AG04449 (cell line): ENCODE measurements at regions not wholly inside any gene's neighbourhood (a gene's known extent, or its start where the extent isn't known, plus 50 kb on each side); places are given as distances from the start of the nearest gene placed in this dataset.
"Not testable (repeated sequence)": the region's sequence is repeated elsewhere in the genome, so short reads cannot be mapped to it uniquely, and the experiment has no call there.

ENCODE experiments used
- CTCF ChIA-PET: fragments of 350-600 bp; formaldehyde crosslinking; extraction: SDS; loops from one replicate; lab custom pipeline; 2021; ENCODE audit warnings: antibody characterized with exemption; lab: Yijun Ruan, JAX
- POLR2A ChIA-PET: fragments of 400-600, 350-600 bp; formaldehyde crosslinking; extraction: SDS; loops from one replicate; lab custom pipeline; 2020; ENCODE audit warnings: antibody characterized with exemption, inconsistent platforms; lab: Yijun Ruan, JAX
- DNase-seq: peaks from one replicate; pipeline ENCODE4 v3.0.0-alpha.2; 2010; ENCODE audit warnings: low read depth, low spot score
- H3K4me3 ChIP-seq: 2 replicates; pipeline ENCODE4 v1.5.1; 2011; ENCODE audit warnings: low read depth, mild to moderate bottlenecking, control low read depth, low read length

DNA sequence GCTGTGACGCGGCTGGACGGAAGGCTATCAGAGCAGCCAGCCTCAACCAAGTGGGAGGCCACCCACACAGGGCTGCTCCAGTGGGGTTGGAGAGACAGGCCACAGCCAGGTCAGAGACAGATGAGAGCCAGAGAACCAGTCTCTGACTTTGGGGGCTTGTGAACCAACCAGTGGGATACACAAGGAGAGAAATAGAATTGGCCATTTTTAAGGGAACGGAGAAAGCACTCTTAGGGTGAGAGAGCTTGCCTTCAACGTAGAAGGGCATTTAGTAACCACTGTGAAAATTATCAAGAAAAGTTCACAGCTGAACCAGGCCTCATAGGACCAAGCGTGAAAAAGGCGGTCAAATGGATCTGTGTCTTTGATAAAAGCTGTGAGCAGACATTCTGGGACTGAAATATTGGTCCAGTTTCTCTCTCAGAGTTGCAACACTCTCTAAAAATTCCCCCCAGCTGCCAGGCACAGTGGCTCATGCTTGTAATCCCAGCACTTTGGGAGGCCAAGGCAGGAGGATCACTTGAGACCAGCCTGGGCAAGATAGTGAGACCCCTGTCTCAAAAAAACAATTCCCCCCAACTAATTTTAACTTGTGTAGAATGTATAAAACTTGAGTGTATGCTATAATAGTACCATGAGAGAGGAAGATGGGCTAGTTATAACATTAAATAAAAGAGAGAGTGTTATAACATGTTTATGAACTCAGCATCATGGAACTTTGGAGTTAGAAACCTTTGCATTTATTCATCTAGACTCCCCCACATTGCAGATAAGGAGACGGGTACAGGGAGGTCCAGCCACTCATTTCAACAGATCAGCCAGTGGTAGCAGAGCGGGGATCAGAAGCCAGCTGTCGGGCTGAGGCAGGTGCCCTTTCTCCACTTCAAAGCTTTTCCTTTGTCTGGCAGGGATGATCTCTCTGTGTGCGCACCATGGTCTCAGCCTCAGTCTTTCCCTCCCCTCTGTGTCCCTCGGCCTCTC lies 132.2 kb downstream of the NPIPB11 start:
- CTCF ChIA-PET, H3K4me3 ChIP-seq, DNase-seq, POLR2A ChIA-PET: not testable (repeated sequence)

DNA sequence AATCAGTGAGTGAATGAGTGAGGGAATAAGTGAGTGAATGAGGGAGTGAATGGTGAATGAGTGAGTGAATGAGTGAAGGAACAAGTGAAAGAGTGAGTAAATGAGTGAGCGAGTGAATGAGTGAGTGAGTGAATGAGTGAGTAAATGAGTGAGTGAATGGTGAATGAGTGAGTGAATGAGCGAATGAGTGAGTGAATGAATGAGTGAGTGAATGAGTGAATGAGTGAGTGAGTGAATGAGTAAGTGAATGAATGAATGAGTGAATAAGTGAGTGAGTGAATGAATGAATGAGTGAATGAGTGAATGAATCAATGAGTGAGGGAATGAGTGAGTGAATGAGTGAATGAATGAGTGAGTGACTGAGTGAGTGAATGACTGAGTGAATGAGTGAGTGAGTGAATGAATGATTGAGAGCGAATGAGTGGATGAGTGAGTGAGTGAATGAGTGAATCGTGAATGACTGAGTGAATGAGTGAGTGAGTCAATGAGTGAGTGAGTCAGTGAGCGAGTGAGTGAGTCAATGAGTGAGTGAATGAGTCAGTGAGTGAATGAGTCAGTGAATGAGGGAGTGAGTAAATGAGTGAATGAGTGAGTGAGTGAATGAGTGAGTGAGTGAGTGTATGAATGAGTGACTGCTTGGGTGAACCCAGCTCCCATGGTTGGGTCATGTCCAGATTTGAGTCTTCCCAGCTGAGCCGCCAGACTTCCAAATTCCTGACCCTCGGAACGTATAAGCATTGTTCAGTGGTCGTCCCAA lies 133.0 kb downstream of the NPIPB11 start:
- CTCF ChIA-PET, H3K4me3 ChIP-seq, POLR2A ChIA-PET, DNase-seq: not testable (repeated sequence)

DNA sequence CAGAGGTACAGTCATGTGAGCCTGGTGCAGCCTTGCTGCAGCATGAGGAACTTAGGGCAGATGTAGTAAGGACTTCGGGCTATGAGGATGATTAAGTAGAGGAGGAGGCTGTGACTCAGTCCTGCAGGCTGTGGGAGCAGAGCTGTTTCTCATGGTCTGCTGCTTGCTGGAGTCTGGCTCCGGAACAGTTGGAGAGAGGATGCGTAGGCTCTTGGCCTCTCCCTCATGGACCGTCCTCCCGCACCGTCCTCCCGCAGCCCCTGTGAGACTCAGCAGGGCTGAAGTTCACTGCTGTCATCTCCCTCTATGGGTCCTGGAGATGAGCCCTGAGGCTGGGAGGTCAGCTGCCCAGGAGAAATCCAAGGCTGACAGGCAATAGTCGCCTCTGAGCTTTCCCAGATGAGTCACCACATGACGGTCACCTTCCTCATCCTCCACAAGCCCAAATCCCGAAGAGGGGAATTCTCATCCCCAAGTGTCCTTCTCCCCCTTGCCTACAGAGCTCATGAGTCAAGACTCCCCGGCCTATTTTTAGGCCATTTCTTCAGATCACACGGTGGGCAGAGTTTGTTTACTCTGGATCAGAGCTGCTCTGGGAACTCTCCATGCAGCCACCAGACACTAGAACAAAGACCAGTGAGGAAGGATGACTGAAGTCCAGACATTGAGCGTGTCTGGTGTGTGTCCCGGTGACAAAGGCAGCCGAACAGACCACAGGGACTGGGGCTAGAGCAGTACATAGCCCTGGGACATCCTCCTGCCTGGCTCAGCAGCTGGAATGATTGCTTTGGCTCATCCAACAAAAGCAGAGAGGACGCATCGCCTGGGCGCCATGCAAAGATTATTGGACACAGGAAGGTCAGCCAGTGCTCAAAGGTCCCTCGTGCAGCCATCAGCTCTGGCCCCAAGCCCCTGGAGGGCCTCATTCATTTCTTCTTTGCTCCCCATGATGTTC lies 134.5 kb downstream of the NPIPB11 start:
- peak; percentile 73 for DNase-seq
- H3K4me3 ChIP-seq: peak overlapping the region; percentile 23
- CTCF ChIA-PET, POLR2A ChIA-PET: not testable (repeated sequence)

GRCh38 chr16:29270923-29271322 lies 135.6 kb downstream of the NPIPB11 start:
- POLR2A ChIA-PET, H3K4me3 ChIP-seq, DNase-seq, CTCF ChIA-PET: not testable (repeated sequence)

GRCh38 chr16:29270033-29270432 lies 136.5 kb downstream of the NPIPB11 start:
- DNase-seq, H3K4me3 ChIP-seq, CTCF ChIA-PET, POLR2A ChIA-PET: not testable (repeated sequence)

GRCh38 chr16:29269192-29269811 lies 137.2 kb downstream of the NPIPB11 start:
- H3K4me3 ChIP-seq: peak overlapping the region; percentile 15; the same call in 1 of the 2 replicates
- CTCF ChIA-PET, POLR2A ChIA-PET: not testable (repeated sequence)
- peak; percentile 85 for DNase-seq

GRCh38 chr16:29268785-29269191 lies 137.7 kb downstream of the NPIPB11 start:
- POLR2A ChIA-PET: not testable (repeated sequence)

DNA sequence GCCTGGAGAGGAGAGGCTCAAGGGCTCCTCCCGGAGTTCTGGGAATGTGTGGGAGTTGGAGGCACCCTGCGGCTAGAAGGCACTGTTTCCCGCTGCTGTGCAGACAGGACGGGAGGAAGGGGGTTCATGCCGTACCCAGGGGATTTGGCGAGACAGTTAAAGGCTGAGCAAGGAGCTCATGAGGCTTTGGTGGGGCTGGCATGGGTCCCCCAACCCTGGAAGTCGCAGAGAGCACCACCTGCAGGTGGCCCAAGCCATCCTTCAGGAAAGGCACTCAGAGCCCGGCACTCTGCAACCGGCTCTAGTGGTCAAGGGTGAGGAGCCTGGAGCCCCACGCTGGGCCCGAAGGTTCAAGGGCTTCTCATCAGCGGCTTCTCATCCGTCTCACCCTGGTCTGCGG lies 138.2 kb downstream of the NPIPB11 start:
- DNase-seq, CTCF ChIA-PET, POLR2A ChIA-PET, H3K4me3 ChIP-seq: not testable (repeated sequence)

More at GRCh38 chr16:29268785-29269191, 137.7 kb downstream of the NPIPB11 start:
- CTCF ChIA-PET, H3K4me3 ChIP-seq, DNase-seq: not testable (repeated sequence)

DNA sequence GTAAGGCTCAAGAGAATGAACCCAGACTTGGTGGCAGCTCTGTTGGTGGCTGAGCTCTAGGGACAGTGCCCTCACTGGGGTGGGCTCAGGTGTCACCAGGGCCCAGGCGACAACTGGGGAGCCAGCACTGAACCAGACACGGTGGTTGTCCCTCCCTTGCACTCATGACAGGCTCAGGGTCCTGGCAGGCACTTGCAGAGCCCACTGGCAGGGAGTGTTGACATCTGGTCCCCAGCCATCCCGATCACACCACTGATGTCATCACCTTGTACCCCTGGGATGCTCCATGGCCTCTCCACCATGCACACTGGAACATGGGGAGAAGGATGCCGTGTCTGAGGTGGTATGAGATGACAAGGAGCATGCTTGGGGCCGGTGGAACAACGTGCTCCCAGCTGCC lies 138.6 kb downstream of the NPIPB11 start:
- CTCF ChIA-PET, DNase-seq, POLR2A ChIA-PET: not testable (repeated sequence)

GRCh38 chr16:29267055-29267619 lies 139.4 kb downstream of the NPIPB11 start:
- POLR2A ChIA-PET, DNase-seq, CTCF ChIA-PET, H3K4me3 ChIP-seq: not testable (repeated sequence)

More for the DNA sequence above, 138.6 kb downstream of the NPIPB11 start:
- H3K4me3 ChIP-seq: not testable (repeated sequence)

DNA sequence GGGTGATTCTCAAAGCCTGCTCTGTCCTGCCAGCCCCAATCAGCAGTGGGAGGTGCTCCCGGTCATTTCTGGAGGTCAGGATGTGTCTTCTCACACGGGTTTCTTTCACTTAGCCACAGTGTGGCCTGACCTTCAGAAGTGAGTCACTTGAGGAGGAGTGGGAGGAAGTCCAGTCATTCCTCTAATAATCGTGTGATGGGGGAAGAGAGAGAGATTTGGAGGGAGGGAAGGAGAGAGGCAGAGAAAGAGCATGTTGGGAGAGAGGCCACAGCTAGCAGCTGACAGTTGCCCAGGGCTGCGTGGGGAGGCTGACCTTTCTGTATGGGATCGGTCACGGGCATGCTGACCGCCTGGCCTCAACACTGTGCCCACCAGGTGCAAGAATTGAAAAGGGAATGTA lies 139.9 kb downstream of the NPIPB11 start:
- H3K4me3 ChIP-seq, POLR2A ChIA-PET, CTCF ChIA-PET: not testable (repeated sequence)
- peak; percentile 80 for DNase-seq

DNA sequence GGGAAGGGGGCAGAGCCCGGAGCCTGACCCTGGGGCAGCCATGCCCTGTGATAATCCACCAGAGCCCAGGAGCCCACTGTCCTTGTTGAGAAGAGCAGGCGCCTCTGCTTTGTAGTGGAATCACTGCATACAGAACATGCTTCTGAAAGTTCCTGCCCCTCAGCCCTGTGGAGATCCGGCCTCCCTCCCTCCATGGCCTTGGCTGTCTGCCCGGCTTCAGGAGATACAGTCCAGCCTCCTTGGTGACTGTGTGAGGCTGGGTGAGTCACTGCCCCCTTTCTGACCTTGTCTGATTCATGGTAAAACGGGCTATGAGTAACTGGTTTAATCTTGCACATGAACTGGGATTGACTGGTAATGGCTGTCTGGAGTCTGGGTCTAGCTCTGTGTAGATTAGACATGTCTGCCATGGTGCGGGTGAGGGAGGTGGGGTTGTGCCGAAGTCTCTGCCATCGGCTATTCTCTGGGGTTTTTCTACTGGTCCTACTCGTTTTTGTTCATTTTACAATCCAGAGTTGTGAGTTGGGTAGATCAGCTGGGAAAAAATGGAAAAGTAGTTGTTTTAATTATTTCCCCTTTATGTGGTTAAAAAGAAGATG lies 141.2 kb downstream of the NPIPB11 start:
- H3K4me3 ChIP-seq, CTCF ChIA-PET, POLR2A ChIA-PET: not testable (repeated sequence)
- DNase-seq: peak; percentile 87

GRCh38 chr16:29264080-29264837 lies 142.3 kb downstream of the NPIPB11 start:
- CTCF ChIA-PET, POLR2A ChIA-PET: not testable (repeated sequence)

GRCh38 chr16:29262725-29263124 lies 143.8 kb downstream of the NPIPB11 start:
- CTCF ChIA-PET: interaction anchor here (2.0 kb wide), 1 partner anchor 147 kb away, joined by 5 read pairs; no protein-coding TSS in a partner anchor
- POLR2A ChIA-PET, H3K4me3 ChIP-seq, DNase-seq: not testable (repeated sequence)

More at GRCh38 chr16:29264080-29264837, 142.3 kb downstream of the NPIPB11 start:
- DNase-seq, H3K4me3 ChIP-seq: not testable (repeated sequence)
